ENCODE measurements at regions not wholly inside any gene's neighbourhood (a gene's known extent, or its start where the extent isn't known, plus 50 kb on each side); places are given as distances from the start of the nearest gene placed in this dataset.

DNA sequence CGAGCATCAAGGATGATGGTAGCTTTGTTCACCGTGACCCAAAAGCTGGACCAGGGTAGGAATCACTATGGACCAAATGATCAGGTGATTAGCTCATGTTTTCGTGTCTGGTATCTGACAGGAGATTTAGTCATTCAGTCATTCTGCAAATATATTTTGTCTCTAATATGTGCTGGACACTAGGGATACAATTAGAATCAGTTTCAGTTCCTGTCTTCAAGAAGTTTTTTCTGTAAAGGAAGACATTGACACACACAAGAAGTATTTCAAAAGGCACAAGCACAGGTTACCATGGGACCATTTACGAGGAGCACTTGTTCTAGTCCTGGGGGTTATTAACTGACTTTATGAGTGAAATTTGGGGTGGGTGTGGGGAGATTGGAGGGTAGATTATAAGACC is 244.9 kb downstream of the HIVEP2 start (continued):
- TF ChIP-seq ZNF622 (IDR thresholded peaks at IDR 0.05): no peak
- no peak for TF ChIP-seq NR2F1 (conservative IDR thresholded peaks at IDR 0.05)
- TF ChIP-seq, protein P1, sequence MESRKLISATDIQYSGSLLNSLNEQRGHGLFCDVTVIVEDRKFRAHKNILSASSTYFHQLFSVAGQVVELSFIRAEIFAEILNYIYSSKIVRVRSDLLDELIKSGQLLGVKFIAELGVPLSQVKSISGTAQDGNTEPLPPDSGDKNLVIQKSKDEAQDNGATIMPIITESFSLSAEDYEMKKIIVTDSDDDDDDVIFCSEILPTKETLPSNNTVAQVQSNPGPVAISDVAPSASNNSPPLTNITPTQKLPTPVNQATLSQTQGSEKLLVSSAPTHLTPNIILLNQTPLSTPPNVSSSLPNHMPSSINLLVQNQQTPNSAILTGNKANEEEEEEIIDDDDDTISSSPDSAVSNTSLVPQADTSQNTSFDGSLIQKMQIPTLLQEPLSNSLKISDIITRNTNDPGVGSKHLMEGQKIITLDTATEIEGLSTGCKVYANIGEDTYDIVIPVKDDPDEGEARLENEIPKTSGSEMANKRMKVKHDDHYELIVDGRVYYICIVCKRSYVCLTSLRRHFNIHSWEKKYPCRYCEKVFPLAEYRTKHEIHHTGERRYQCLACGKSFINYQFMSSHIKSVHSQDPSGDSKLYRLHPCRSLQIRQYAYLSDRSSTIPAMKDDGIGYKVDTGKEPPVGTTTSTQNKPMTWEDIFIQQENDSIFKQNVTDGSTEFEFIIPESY (IDR thresholded peaks at IDR 0.05): no peak
- no peak for TF ChIP-seq SIX5 (IDR thresholded peaks at IDR 0.05; ENCODE audit: low read depth, low read length, severe bottlenecking)
- no peak for TF ChIP-seq SMAD1 (IDR thresholded peaks at IDR 0.05; ENCODE audit: low read depth, partially characterized antibody)
- TF ChIP-seq NFXL1 (IDR thresholded peaks at IDR 0.05; ENCODE audit: borderline replicate concordance): no peak
- TF ChIP-seq ZNF274 (IDR thresholded peaks at IDR 0.05; ENCODE audit: insufficient read depth, insufficient read length): no peak
- TF ChIP-seq NRF1 (conservative IDR thresholded peaks at IDR 0.05; ENCODE audit: low read depth, low read length): no peak
- no peak for TF ChIP-seq RB1 (IDR thresholded peaks at IDR 0.05; ENCODE audit: borderline replicate concordance)
- TF ChIP-seq PML (IDR thresholded peaks at IDR 0.05; ENCODE audit: low read length): no peak
- no peak for TF ChIP-seq TAF1 (IDR thresholded peaks at IDR 0.05; ENCODE audit: borderline replicate concordance, low read depth, low read length)

DNA sequence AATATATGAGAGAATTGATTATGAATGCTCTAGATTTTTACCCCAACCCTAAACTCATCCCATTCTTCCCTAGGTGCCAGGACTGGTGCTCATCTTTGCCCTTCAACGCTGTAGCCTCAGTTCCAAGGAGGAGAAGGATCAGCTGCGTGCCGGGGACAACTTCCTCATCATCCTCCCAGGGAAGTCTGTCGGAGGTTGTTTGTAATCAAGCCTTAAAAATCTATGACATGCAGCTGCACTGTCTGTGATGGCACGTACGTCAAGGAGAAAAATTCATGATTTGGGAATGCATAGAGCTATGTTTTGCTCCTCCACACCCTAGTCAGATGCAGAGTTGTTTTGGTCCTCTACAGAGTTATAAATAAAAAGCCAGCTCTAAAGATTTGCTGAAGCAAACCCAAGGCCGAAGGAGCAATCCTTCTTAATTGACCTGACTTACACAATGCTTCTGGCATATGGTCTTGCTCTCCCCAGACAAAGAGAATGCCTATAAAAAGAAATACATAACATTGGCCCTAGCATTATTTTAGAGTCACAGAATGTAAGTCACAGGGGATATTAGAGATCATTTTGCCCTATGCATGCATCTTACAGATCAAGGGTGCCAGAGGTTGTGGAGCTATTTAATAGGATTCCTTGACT is 244.2 kb downstream of the HIVEP2 start:
- no peaks in the 10 kb centered on the region; the same call in 2 of the 3 replicates for H3K9me3 ChIP-seq (replicated peaks; ENCODE audit: control insufficient read depth, insufficient read depth, low read length)
- ChIA-PET SMC1A (ENCODE audit: uncharacterized antibody, unreplicated experiment) (interaction anchor here (1.0 to 6.9 kb wide), 13 partner anchors 8 to 326 kb away, joined by 3 to 31 read pairs (median 4); no protein-coding TSS in a partner anchor), RAD21 (ENCODE audit: unreplicated experiment) (interaction anchor here (1.0 to 4.2 kb wide), 5 partner anchors 8 to 326 kb away, joined by 4 to 16 read pairs (median 6); no protein-coding TSS in a partner anchor), POLR2A (no interaction called here), CTCF (interaction anchor here (1.1 to 4.0 kb wide), 7 partner anchors 8 to 637 kb away, joined by 3 to 19 read pairs (median 6); no protein-coding TSS in a partner anchor)
- ATAC-seq (no peak), FAIRE-seq (no peak), DNase-seq (ENCODE audit: low read depth, low spot score) (no peak)
- intact Hi-C loops (cut with micrococcal nuclease; ENCODE audit: unreplicated experiment): no loop called here
- H3K27me3 ChIP-seq (replicated peaks in 1 of 2; ENCODE audit: control insufficient read depth in 2 of 2, insufficient read depth in 2 of 2, low read length in 1 of 2): no peaks in the 10 kb centered on the region
- H3K79me2 ChIP-seq (ENCODE audit: control insufficient read depth, insufficient read depth, low read length): no peaks in the 10 kb centered on the region
- no peak overlapping the region for H3K27ac ChIP-seq (ENCODE audit: control insufficient read depth, insufficient read depth)
- H3K4me2 ChIP-seq (ENCODE audit: control insufficient read depth, insufficient read depth): no peak overlapping the region
- no peak overlapping the region for H2AFZ ChIP-seq (ENCODE audit: control insufficient read depth, low read depth, low read length)
- H3K4me3 ChIP-seq: no peak overlapping the region
- no peaks in the 10 kb centered on the region for H4K20me1 ChIP-seq (ENCODE audit: control insufficient read depth, insufficient read depth)
- no TSS peak for BruUV-seq (replicated peaks)
- WGBS (ENCODE audit: insufficient coverage, insufficient replicate concordance, low lambda C conversion rate, missing lambda C conversion rate): 90% methylated on average over 7 of the region's 7 CpGs
- no peaks in the 10 kb centered on the region for H3K36me3 ChIP-seq (ENCODE audit: control insufficient read depth in 2 of 2, insufficient read depth in 2 of 2, low read length in 1 of 2)
- H3K4me1 ChIP-seq (ENCODE audit: control insufficient read depth, insufficient read depth, low read length): peaks cover 14% of the 10 kb centered on the region
- H3K9ac ChIP-seq (ENCODE audit: control insufficient read depth, insufficient read depth, low read length): no peak overlapping the region
- in situ Hi-C loops (cut with MboI): no loop called here
- TF ChIP-seq TAF1 (IDR thresholded peaks at IDR 0.05; ENCODE audit: borderline replicate concordance, low read depth, low read length) (no peak), ZBTB4 (CRISPR knock-in tag; IDR thresholded peaks at IDR 0.05) (no peak)
- TF ChIP-seq, protein P2, sequence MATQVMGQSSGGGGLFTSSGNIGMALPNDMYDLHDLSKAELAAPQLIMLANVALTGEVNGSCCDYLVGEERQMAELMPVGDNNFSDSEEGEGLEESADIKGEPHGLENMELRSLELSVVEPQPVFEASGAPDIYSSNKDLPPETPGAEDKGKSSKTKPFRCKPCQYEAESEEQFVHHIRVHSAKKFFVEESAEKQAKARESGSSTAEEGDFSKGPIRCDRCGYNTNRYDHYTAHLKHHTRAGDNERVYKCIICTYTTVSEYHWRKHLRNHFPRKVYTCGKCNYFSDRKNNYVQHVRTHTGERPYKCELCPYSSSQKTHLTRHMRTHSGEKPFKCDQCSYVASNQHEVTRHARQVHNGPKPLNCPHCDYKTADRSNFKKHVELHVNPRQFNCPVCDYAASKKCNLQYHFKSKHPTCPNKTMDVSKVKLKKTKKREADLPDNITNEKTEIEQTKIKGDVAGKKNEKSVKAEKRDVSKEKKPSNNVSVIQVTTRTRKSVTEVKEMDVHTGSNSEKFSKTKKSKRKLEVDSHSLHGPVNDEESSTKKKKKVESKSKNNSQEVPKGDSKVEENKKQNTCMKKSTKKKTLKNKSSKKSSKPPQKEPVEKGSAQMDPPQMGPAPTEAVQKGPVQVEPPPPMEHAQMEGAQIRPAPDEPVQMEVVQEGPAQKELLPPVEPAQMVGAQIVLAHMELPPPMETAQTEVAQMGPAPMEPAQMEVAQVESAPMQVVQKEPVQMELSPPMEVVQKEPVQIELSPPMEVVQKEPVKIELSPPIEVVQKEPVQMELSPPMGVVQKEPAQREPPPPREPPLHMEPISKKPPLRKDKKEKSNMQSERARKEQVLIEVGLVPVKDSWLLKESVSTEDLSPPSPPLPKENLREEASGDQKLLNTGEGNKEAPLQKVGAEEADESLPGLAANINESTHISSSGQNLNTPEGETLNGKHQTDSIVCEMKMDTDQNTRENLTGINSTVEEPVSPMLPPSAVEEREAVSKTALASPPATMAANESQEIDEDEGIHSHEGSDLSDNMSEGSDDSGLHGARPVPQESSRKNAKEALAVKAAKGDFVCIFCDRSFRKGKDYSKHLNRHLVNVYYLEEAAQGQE (IDR thresholded peaks at IDR 0.05; ENCODE audit: low read depth, low read length): no peak

Data from GM12878 (cell line).